Chondrocyte (in vitro differentiated cells): ENCODE measurements at regions not wholly inside any gene's neighbourhood (a gene's known extent, or its start where the extent isn't known, plus 50 kb on each side); places are given as distances from the start of the nearest gene placed in this dataset.

Experiments used
- DNase-seq: peaks from one replicate; pipeline ENCODE4 v3.0.0; 2021; ENCODE audit warnings: mixed read lengths, low spot score
- H3K27ac Mint-ChIP-seq: one replicate; pipeline ENCODE4 v1.8.0; 2021; ENCODE audit warnings: mild to moderate bottlenecking, moderate library complexity, mixed read lengths; ENCODE audit not compliant: unreplicated experiment
- H3K27me3 Mint-ChIP-seq: 2 replicates; pipeline ENCODE4 v1.8.0; 2021; ENCODE audit warnings: low read depth, mixed read lengths
- H3K36me3 Mint-ChIP-seq: 2 replicates; pipeline ENCODE4 v1.8.0; 2021; ENCODE audit warnings: low read depth, mixed read lengths
- H3K4me1 Mint-ChIP-seq: 2 replicates; pipeline ENCODE4 v1.8.0; 2021; ENCODE audit warnings: low read depth, mild to moderate bottlenecking, mixed read lengths
- H3K4me3 Mint-ChIP-seq: one replicate; pipeline ENCODE4 v1.8.0; 2021; ENCODE audit warnings: mild to moderate bottlenecking, moderate library complexity, mixed read lengths; ENCODE audit not compliant: unreplicated experiment
- H3K9me3 Mint-ChIP-seq: 2 replicates; pipeline ENCODE4 v1.8.0; 2021; ENCODE audit warnings: low read depth, mixed read lengths
- CTCF ChIP-seq: fragments of 200-600 bp; sonication (generic); IDR thresholded peaks from 2 replicates; pipeline ENCODE4 v1.5.0; 2021; ENCODE audit warnings: antibody characterized with exemption, mild to moderate bottlenecking, moderate library complexity

GRCh38 chr1:118828038-118828437, 160.1 kb downstream of the TBX15 start:
- no peaks in the 10 kb centered on the region for H3K36me3 Mint-ChIP-seq
- no peaks in the 10 kb centered on the region for H3K4me1 Mint-ChIP-seq
- TF ChIP-seq CTCF: no peak
- H3K9me3 Mint-ChIP-seq: peaks cover 13% of the 10 kb centered on the region
- H3K4me3 Mint-ChIP-seq: no peak overlapping the region
- no peak overlapping the region for H3K27ac Mint-ChIP-seq
- DNase-seq: no peak
- H3K27me3 Mint-ChIP-seq: peaks cover 5% of the 10 kb centered on the region

DNA sequence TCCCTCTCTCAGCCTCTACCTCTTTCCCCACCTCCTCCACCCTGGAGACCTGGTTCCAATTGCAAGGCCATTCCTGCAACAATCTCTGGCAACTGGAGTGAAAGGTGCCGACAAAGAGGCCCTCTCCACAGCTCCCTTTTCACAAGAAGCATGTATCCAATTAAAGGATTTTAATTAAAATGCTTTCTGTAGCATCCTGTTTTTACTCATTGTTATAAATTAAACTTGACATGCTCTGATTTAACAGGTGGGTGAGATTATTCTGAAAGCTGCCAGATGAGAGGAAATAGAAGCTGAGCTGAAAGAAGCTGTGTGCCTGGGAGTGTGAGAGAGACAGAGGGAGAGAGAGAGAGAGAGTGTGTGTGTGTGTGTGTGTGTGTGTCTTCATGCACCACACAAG, 160.5 kb downstream of the TBX15 start:
- DNase-seq: no peak
- H3K4me3 Mint-ChIP-seq: no peak overlapping the region
- peaks cover 5% of the 10 kb centered on the region for H3K27me3 Mint-ChIP-seq
- H3K9me3 Mint-ChIP-seq: peaks cover 13% of the 10 kb centered on the region
- no peak for TF ChIP-seq CTCF
- no peaks in the 10 kb centered on the region for H3K36me3 Mint-ChIP-seq
- no peak overlapping the region for H3K27ac Mint-ChIP-seq
- no peaks in the 10 kb centered on the region for H3K4me1 Mint-ChIP-seq

- Mint-ChIP-seq H3K4me3 (no peak overlapping the region), H3K4me1 (no peaks in the 10 kb centered on the region)
These were observed 160.9 kb downstream of the TBX15 start for GRCh38 chr1:118827207-118827606.

GRCh38 chr1:118826669-118827068, 161.5 kb downstream of the TBX15 start:
- H3K4me3 Mint-ChIP-seq: no peak overlapping the region
- H3K36me3 Mint-ChIP-seq: no peaks in the 10 kb centered on the region
- peaks cover 4% of the 10 kb centered on the region for H3K4me1 Mint-ChIP-seq
- peaks cover 11% of the 10 kb centered on the region for H3K9me3 Mint-ChIP-seq
- DNase-seq: no peak
- H3K27me3 Mint-ChIP-seq: peaks cover 4% of the 10 kb centered on the region
- no peak overlapping the region for H3K27ac Mint-ChIP-seq
- TF ChIP-seq CTCF: no peak

More at GRCh38 chr1:118827207-118827606, 160.9 kb downstream of the TBX15 start:
- Mint-ChIP-seq H3K9me3 (peaks cover 11% of the 10 kb centered on the region), H3K27me3 (peaks cover 4% of the 10 kb centered on the region), H3K36me3 (no peaks in the 10 kb centered on the region), H3K27ac (no peak overlapping the region)
- no peak for TF ChIP-seq CTCF
- no peak for DNase-seq

DNA sequence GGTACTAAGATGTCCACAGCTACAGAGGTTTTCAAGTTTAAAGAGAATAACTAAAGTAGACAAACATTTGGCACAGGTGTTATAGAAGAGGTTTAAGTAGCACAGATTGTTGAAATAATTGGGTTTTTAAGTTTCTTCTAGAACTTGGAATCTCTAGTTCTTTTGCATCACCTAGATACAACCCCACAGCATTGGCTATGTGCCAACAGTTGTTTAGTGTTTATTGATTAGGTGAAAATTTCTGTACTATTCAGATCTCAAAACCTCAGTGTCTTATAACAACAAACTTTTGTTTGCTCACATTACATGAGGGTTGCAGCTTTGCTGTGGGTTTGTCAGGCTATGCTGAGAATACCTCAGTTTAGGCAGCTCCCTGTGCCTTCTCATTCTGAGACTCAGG, 162.5 kb downstream of the TBX15 start:
- TF ChIP-seq CTCF: no peak

More for the DNA sequence above, 162.5 kb downstream of the TBX15 start:
- H3K4me3 Mint-ChIP-seq: no peak overlapping the region
- no peak for DNase-seq
- H3K36me3 Mint-ChIP-seq: no peaks in the 10 kb centered on the region
- peaks cover 13% of the 10 kb centered on the region for H3K4me1 Mint-ChIP-seq
- peaks cover 4% of the 10 kb centered on the region for H3K27me3 Mint-ChIP-seq
- H3K27ac Mint-ChIP-seq: no peak overlapping the region
- peaks cover 2% of the 10 kb centered on the region for H3K9me3 Mint-ChIP-seq
